CD4-positive, alpha-beta T cell (primary cell): ENCODE measurements at regions not wholly inside any gene's neighbourhood (a gene's known extent, or its start where the extent isn't known, plus 50 kb on each side); places are given as distances from the start of the nearest gene placed in this dataset.
"Not testable (repeated sequence)": the region's sequence is repeated elsewhere in the genome, so short reads cannot be mapped to it uniquely, and the experiment has no call there.

Experiments
- ATAC-seq: fragments of 200-7000 bp; cut with Tn5 transposase; one replicate; pipeline ENCODE4 v1.10.0; 2022; ENCODE audit warnings: mild to moderate bottlenecking; ENCODE audit not compliant: poor library complexity
- CTCF ChIA-PET: fragments of 350-600 bp; sonication (Branson Sonifier 250); formaldehyde crosslinking; loops from one replicate; lab custom pipeline; 2021; ENCODE audit warnings: antibody characterized with exemption, inconsistent platforms; lab: Charles Lee
- POLR2A ChIA-PET: fragments of 350-600 bp; sonication (Branson Sonifier 250); formaldehyde crosslinking; loops from one replicate; lab custom pipeline; 2021; ENCODE audit warnings: antibody characterized with exemption, inconsistent platforms; lab: Charles Lee
- DNase-seq, 14 experiments: peaks; one replicate each; pipeline ENCODE4 v3.0.0-alpha.2; 2013 to 2020; ENCODE audit warnings: mixed read lengths in 2 of 14
- H3K27ac ChIP-seq, 2 donors: one replicate each; pipeline versions ENCODE4 v1.5.1 to v1.7.0; 2013; ENCODE audit warnings: low read length in 2 of 2, low read depth in 1 of 2, mild to moderate bottlenecking in 1 of 2
- H3K27me3 ChIP-seq, 2 experiments: 1 replicate in 1 of 2; 2 replicates in 1 of 2; pipeline versions ENCODE4 v1.6.1 to v1.7.0; 2013; ENCODE audit warnings: low read length in 2 of 2, control low read depth in 1 of 2, mild to moderate bottlenecking in 1 of 2, moderate library complexity in 1 of 2; ENCODE audit not compliant: insufficient read depth in 2 of 2, control insufficient read depth in 1 of 2
- H3K36me3 ChIP-seq: one replicate; pipeline ENCODE4 v1.6.1; 2013; ENCODE audit warnings: low read length, control low read depth; ENCODE audit not compliant: insufficient read depth
- H3K4me1 ChIP-seq: one replicate; pipeline ENCODE4 v1.6.1; 2013; ENCODE audit warnings: low read length, control low read depth; ENCODE audit not compliant: insufficient read depth
- H3K4me3 ChIP-seq: one replicate; pipeline ENCODE4 v1.5.1; 2013; ENCODE audit warnings: mild to moderate bottlenecking, low read length, moderate library complexity
- H3K9me3 ChIP-seq, 2 experiments: 1 replicate in 1 of 2; 2 replicates in 1 of 2; pipeline versions ENCODE4 v1.6.1 to v1.7.0; 2013; ENCODE audit warnings: low read length in 2 of 2, mild to moderate bottlenecking in 2 of 2, control low read depth in 1 of 2, moderate library complexity in 1 of 2; ENCODE audit not compliant: control insufficient read depth in 1 of 2, insufficient read depth in 1 of 2
- H3K27ac Mint-ChIP-seq: one replicate; pipeline ENCODE4 v1.8.0; 2020; ENCODE audit warnings: mixed read lengths
- H3K27me3 Mint-ChIP-seq: one replicate; pipeline ENCODE4 v1.8.0; 2021; ENCODE audit warnings: mixed read lengths
- H3K36me3 Mint-ChIP-seq: one replicate; pipeline ENCODE4 v1.8.0; 2021; ENCODE audit warnings: low read depth, mixed read lengths
- H3K4me1 Mint-ChIP-seq: one replicate; pipeline ENCODE4 v1.8.0; 2021; ENCODE audit warnings: low read depth, mixed read lengths
- H3K4me3 Mint-ChIP-seq: one replicate; pipeline ENCODE4 v1.8.0; 2020; ENCODE audit warnings: mild to moderate bottlenecking, mixed read lengths
- H3K9me3 Mint-ChIP-seq: one replicate; pipeline ENCODE4 v1.8.0; 2020; ENCODE audit warnings: mixed read lengths
- CTCF ChIP-seq: fragments of 200-600 bp; IDR thresholded peaks from one replicate; pipeline ENCODE4 v1.8.0; 2022; ENCODE audit warnings: antibody characterized with exemption, mild to moderate bottlenecking
- intact Hi-C, 2 experiments: fragments of 100-400 bp; cut with DNase I in 1 of 2; cut with micrococcal nuclease in 1 of 2; formaldehyde crosslinking; loops; one replicate each; pipeline versions ENCODE4 v1.15.1 to v1.9.0; 2023 to 2025; cut with DNase I, micrococcal nuclease

GRCh38 chr4:159867673-159868072 is 764.8 kb downstream of the RAPGEF2 start:
- no peak overlapping the region for H3K27ac ChIP-seq
- TF ChIP-seq CTCF: no peak
- ChIA-PET POLR2A (no interaction called here), CTCF (no interaction called here)
- Mint-ChIP-seq H3K27ac (no peak overlapping the region), H3K27me3 (no peaks in the 10 kb centered on the region), H3K4me1 (no peaks in the 10 kb centered on the region), H3K36me3 (no peaks in the 10 kb centered on the region), H3K9me3 (no peaks in the 10 kb centered on the region), H3K4me3 (no peak overlapping the region)
- no peak for DNase-seq
- H3K36me3 ChIP-seq: no peaks in the 10 kb centered on the region
- no peak for ATAC-seq
- no peak overlapping the region for H3K4me3 ChIP-seq
- no peaks in the 10 kb centered on the region for H3K27me3 ChIP-seq
- H3K4me1 ChIP-seq: no peaks in the 10 kb centered on the region
- intact Hi-C loops: no loop called here
- H3K9me3 ChIP-seq: peaks cover 0 to 11% of the 10 kb centered on the region in 2 experiments

- H3K4me1 ChIP-seq, intact Hi-C loops, H3K4me3 ChIP-seq, H3K36me3 Mint-ChIP-seq, H3K27me3 ChIP-seq, H3K4me3 Mint-ChIP-seq, POLR2A ChIA-PET, ATAC-seq, CTCF ChIA-PET, H3K27ac Mint-ChIP-seq, H3K27me3 Mint-ChIP-seq, H3K36me3 ChIP-seq, H3K9me3 Mint-ChIP-seq, H3K27ac ChIP-seq, H3K4me1 Mint-ChIP-seq, DNase-seq: not testable (repeated sequence)
- peaks cover 0 to 11% of the 10 kb centered on the region in 2 experiments for H3K9me3 ChIP-seq
Measured at GRCh38 chr4:159868936-159869335, 766.1 kb downstream of the RAPGEF2 start.

GRCh38 chr4:159871141-159871540 is 768.3 kb downstream of the RAPGEF2 start:
- Histone ChIP-seq H3K9me3 (peaks cover 0 to 11% of the 10 kb centered on the region in 2 experiments), H3K4me1 (no peaks in the 10 kb centered on the region), H3K36me3 (no peaks in the 10 kb centered on the region), H3K27ac (no peak overlapping the region), H3K27me3 (no peaks in the 10 kb centered on the region), H3K4me3 (no peak overlapping the region)
- intact Hi-C loops: no loop called here
- no peak for ATAC-seq
- Mint-ChIP-seq H3K4me1 (no peaks in the 10 kb centered on the region), H3K9me3 (peaks cover 3% of the 10 kb centered on the region), H3K27ac (no peak overlapping the region), H3K27me3 (no peaks in the 10 kb centered on the region), H3K4me3 (no peak overlapping the region), H3K36me3 (no peaks in the 10 kb centered on the region)
- DNase-seq: no peak
- TF ChIP-seq CTCF: no peak
- ChIA-PET POLR2A (no interaction called here), CTCF (no interaction called here)

- Histone ChIP-seq H3K4me1 (no peaks in the 10 kb centered on the region), H3K27ac (no peak overlapping the region), H3K27me3 (no peaks in the 10 kb centered on the region), H3K9me3 (peaks cover 0 to 9% of the 10 kb centered on the region in 2 experiments), H3K4me3 (no peak overlapping the region), H3K36me3 (no peaks in the 10 kb centered on the region)
- Mint-ChIP-seq H3K36me3 (no peaks in the 10 kb centered on the region), H3K27me3 (no peaks in the 10 kb centered on the region), H3K4me1 (no peaks in the 10 kb centered on the region), H3K27ac (no peak overlapping the region), H3K4me3 (no peak overlapping the region), H3K9me3 (peaks cover 2% of the 10 kb centered on the region)
- POLR2A ChIA-PET: no interaction called here
- no peak for TF ChIP-seq CTCF
- intact Hi-C loops: no loop called here
- ATAC-seq (no peak), DNase-seq (no peak)
- CTCF ChIA-PET: no interaction called here
Measured at GRCh38 chr4:159881158-159881557, 778.3 kb downstream of the RAPGEF2 start.
